NCI-H1092 (cell line): ENCODE measurements at regions not wholly inside any gene's neighbourhood (a gene's known extent, or its start where the extent isn't known, plus 50 kb on each side); places are given as distances from the start of the nearest gene placed in this dataset.

ENCODE experiments used
- DNase-seq: peaks from one replicate; lab custom pipeline; 2025; lab: John Stamatoyannopoulos, UW

DNA sequence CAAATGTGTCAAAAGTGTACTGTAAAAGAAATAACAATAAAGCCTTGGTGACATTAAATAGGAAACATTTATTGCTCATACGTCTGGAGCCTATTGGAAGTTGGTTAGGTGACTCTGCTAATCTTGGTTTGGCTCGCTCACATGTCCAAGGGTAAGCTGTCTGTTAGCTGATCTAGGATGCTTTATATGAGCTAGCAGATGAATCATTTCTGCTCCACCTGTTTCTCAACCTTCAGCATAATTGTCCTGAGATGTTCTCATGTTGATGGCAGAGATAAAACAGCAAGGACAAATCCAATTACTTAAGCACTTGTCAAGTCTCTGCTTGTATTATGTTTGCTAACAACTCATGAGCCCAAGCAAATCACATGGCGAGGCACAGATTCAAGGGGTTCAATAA, 56.0 kb upstream of the CD53 start:
- DNase-seq = no peak

GRCh38 chr1:110811529-110811928, 61.4 kb upstream of the CD53 start:
- DNase-seq = no peak

- DNase-seq = no peak
These were observed 72.9 kb upstream of the CD53 start for GRCh38 chr1:110800079-110800478.

GRCh38 chr1:110798691-110799256, 74.2 kb upstream of the CD53 start:
- no peak for DNase-seq

DNA sequence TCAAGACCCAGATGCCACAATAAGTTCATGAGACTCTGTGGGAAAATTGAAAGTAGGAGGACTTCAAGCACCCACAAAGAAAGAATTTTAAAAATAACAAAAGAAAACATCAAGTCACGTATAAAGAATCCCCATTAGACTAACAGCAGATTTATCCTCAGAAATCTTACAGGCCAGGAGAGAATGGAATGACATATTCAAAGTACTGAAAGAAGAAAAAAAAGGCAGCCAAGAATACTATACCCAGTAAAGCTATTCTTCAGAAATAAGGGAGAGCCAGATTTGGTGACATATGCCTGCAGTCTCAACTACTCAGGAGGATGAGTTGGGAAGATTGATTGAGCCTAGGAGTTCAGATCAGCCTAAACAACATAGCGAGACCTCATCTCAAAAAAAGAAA, 84.3 kb upstream of the CD53 start:
- DNase-seq = no peak

GRCh38 chr1:110787328-110788071, 85.4 kb upstream of the CD53 start:
- DNase-seq = no peak

DNA sequence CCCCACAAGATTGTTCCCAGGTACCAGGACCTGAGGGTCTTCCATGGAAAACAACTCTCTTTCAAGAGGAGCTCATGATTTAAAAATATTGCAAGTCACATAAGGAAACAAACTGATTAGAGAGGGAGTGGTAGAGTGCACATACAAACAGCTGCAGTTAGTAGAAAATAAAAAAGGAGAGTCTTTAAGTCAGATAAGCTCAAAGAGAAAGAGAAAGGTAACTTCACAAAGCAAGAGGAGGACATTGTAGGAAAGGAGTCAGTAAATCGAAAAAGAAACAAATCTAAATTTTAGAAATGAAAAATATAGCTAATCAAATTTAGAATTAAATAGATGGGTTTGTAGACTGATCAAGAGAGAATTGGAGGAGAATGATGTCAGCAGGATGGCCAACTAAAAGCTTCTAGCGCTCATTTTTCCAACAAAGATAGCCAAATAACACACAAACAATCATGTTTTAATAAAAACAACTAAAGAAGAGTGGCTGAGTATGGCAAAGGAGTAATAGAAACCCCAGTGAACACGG, 86.1 kb upstream of the CD53 start:
- DNase-seq = no peak

DNA sequence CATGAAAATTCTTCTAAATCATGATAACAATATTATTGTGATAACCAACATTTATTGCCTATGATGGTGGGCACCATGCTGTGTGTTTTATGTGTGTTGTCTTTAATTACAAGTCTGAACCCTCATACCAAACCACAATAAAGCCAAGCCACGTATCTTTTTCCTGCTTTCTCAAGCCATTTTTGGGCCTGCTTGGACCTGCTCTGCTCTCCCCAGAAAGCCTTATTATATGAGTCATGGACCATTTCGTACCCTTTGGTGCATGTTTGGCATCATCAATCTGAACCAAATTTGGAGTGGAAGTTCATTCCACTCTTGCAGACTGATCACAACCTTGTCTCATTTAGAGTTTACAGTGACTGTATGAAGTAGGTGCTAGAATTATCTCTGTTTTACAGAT, 87.3 kb upstream of the CD53 start:
- DNase-seq = no peak

- no peak for DNase-seq
These were observed 87.9 kb upstream of the CD53 start for GRCh38 chr1:110785055-110785454.

- DNase-seq = peak; percentile 32
These were observed 89.5 kb upstream of the CD53 start for GRCh38 chr1:110783292-110783918.

DNA sequence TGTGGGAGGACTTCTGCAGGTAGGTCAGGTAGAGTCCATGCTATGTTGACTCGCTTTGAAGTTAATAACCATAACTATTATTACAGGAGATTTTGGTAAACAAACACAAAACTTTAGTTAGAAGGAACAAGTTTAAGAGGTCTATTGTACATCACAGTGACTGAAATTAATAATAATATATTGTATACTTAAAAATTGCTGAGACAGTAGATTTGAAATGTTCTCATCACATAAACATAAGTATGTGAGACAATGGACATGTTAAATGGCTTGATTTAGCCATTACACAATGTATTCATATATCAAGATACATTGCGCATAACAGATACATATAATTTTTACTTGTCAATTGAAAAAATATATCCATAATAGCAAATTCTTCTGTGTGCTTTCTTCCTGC, 91.4 kb upstream of the CD53 start:
- DNase-seq = no peak

DNA sequence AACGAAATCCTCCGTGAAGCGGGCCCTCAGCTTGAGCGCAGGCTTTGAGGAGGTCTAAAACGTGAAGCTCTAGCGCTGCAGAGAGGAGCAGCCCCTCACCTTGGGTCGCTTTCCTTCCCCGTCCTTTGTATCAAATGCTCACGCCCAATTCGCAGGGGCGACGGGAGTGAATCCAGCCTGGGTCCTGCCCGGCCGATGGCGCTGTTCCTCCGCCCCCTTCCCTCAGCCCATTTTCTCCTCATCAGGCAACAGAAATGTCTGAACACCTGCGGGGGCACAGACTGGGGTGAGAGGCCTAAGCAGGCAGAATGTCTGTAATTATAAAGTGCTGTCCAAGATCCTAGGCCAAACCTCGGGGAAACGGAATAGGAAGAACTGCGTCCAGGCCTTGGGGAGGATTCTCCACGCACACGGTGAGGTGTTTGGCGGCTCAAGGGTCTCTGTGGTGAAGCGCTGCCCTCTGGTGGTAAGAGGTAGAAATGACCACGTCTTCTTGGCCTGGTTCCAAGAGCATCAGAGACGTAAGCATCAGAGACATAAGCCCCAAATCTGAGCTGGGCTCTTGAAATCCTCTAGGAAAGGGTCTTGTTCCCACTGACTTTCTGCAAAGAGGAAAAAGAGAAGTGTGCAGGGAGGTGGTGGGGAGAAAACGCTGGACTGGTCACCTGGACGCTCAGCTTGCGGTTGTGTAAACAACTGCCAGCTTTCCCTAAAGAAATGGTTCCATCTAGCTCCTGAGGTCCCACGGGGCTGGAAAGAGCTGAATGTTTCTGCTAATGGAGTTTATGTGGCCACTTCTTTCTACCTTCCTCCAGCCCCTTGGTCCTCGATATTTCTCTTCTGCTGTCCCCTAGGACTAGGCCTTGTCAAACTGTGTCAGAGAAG, 92.1 kb upstream of the CD53 start:
- peak; percentile 61 for DNase-seq

DNA sequence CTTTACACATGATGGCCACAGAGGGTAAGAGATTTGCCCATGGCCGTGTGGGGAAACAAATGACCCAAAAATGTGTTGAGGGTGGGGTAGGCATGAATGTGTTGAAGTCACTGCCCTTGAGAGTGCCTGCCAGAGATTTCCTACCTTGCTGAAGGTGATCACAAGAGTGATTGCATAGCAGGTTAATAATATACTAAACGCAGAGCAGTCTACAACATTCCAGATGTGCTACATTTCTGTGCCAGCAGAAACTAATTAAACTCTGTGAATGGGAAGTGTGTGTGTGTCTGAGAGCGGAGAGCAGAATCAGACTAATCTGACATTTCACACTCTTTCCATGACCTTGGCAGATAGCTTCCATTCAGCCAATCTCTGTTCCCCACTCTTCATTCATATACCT, 93.3 kb upstream of the CD53 start:
- no peak for DNase-seq

DNA sequence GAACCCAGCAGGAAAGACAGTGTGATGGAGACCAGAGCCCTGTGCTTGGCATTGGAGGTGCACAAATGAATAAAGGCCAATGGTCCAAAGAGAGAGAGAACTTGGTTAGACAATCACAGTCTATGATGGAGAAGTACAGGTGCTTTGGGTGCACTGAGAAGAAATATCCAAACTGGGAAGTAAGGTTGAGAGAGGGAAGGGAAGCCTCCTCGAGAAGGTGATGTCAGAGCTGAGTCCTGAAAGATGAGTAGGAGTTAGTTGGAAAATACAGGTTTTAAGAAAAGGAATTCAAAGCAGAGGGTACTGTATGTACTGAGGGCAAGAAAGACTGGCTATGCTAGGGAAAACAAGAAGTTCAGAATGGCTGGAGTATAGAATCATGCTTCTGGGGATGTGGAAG, 94.1 kb upstream of the CD53 start:
- DNase-seq = no peak

- no peak for DNase-seq
These were observed 95.7 kb upstream of the CD53 start for GRCh38 chr1:110777228-110777627.

- no peak for DNase-seq
These were observed 98.5 kb upstream of the CD53 start for GRCh38 chr1:110774398-110774797.

- DNase-seq = no peak
These were observed 99.1 kb upstream of the KCNA3 start for GRCh38 chr1:110773813-110774212.

DNA sequence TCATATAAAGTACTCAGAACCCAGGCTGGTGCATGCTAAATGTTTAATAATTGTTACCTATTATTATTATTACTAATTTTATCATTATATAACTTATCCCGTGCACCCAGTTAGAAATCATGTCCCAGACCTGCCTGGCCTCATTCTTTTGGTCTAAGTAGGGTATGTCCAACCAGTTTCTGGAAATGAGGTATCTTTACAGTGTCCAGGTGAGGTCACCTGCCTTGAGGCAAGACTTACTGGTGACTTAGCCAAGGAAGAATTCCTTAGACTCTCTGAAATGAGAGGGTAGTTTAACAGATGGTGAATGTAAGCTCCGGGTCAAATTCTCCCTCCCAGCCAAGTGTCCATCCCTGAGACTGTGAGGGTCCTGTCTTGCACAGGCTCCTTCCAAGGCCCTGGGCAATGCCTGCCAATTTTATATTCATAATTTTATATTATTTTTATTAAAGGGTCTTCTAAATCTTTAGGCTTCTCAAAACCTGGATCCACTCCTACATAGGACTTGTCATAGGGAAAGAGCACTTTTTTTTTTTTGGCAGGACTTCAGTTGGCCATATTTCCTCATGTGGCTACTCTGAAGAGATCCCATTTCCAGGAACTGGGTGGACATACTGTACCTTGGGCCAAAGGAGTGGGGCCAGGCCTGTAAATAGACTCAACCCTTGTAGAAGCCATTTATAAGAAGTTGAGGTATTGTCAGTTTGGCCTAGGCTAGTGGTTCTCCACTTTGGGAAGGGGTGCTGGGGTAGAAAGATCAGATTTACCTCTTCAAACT, 96.7 kb upstream of the KCNA3 start:
- DNase-seq = no peak

DNA sequence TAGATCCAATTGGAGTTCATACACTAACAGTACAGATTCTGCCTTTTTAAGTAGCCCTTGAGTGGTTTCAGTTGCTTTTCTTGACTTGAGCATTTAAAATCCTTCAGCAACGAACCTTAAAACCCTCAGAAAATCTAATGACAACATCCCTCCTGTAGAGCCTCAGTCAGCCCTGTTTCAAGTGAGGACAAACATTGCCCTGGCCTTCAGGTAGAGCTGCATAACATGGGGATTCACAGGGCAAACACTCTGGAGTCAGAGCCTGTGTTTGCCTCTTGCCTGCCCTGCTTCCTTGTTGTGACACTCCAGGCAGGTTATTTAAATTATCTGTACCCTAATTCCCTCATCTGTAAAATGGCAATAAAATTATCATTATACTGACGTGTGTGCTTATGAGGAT, 96.1 kb upstream of the KCNA3 start:
- no peak for DNase-seq

GRCh38 chr1:110768605-110769004, 93.9 kb upstream of the KCNA3 start:
- DNase-seq = no peak

GRCh38 chr1:110766336-110766647, 91.6 kb upstream of the KCNA3 start:
- no peak for DNase-seq
